K562 (cell line): ENCODE measurements at regions not wholly inside any gene's neighbourhood (a gene's known extent, or its start where the extent isn't known, plus 50 kb on each side); places are given as distances from the start of the nearest gene placed in this dataset.

Experiments used
- ATAC-seq: fragments of 200-7000 bp; cut with Tn5 transposase; 3 replicates; pipeline ENCODE4 v1.9.1; 2020; ENCODE audit warnings: moderate library complexity
- BruUV-seq: library from RNA; stranded (reverse); fragments of 400-500 nt; replicated peaks from 2 replicates; lab custom pipeline; 2021; lab: Mats Ljungman, UMichigan
- CTCF ChIA-PET: fragments of 300-600 bp; formaldehyde crosslinking; extraction: SDS; loops from one replicate; lab custom pipeline; 2021; ENCODE audit warnings: low intra/inter-chr PET ratio; lab: Yijun Ruan, JAX
- POLR2A ChIA-PET: fragments of 300-600, 350-650 bp; sonication (Branson Sonifier 250); formaldehyde crosslinking; extraction: SDS; loops from one replicate; lab custom pipeline; 2021; ENCODE audit warnings: antibody characterized with exemption, inconsistent platforms; lab: Yijun Ruan, JAX
- DNase-seq, 4 experiments: peaks; one replicate each; pipeline versions ENCODE4 v3.0.0 to v3.0.0-alpha.2; 2011 to 2018; ENCODE audit warnings: low spot score in 3 of 4, mixed read lengths in 3 of 4; ENCODE audit errors: extremely low read depth in 1 of 4
- FAIRE-seq: peaks from 2 replicates; lab custom pipeline; 2011; peaks lifted over from hg19 to GRCh38; lab: Jason Lieb, UNC
- H2AFZ ChIP-seq: 2 replicates; pipeline ENCODE4 v1.6.0; 2011; ENCODE audit warnings: low read depth, low read length, control low read depth, inconsistent platforms
- H3K27ac ChIP-seq: fragments of 200-600 bp; 3 replicates; pipeline ENCODE4 v1.8.0; 2011; ENCODE audit warnings: low read depth, mild to moderate bottlenecking, control low read depth, inconsistent platforms, low read length, moderate library complexity, mixed read lengths; ENCODE audit errors: extremely low read depth
- H3K27me3 ChIP-seq, 2 experiments: fragments of 300-600 bp in 1 of 2; 2 replicates in 1 of 2; 3 replicates in 1 of 2; pipeline versions ENCODE4 v1.6.0 to v1.8.0; 2011; ENCODE audit warnings: inconsistent platforms in 2 of 2, low read length in 2 of 2, mild to moderate bottlenecking in 1 of 2, mixed read lengths in 1 of 2, moderate library complexity in 1 of 2; ENCODE audit not compliant: control insufficient read depth in 2 of 2, insufficient read depth in 2 of 2
- H3K36me3 ChIP-seq: fragments of 300-600 bp; 3 replicates; pipeline ENCODE4 v1.8.0; 2011; ENCODE audit warnings: mild to moderate bottlenecking, low read length, inconsistent platforms; ENCODE audit not compliant: control insufficient read depth, insufficient read depth
- H3K4me1 ChIP-seq, 2 experiments: fragments of 200-600 bp in 1 of 2; replicated peaks in 1 of 2; 2 replicates in 1 of 2; 3 replicates in 1 of 2; pipeline versions ENCODE4 v1.5.1 to v1.8.0; 2011; ENCODE audit warnings: inconsistent platforms in 2 of 2, low read length in 2 of 2, mild to moderate bottlenecking in 1 of 2, mixed read lengths in 1 of 2, moderate library complexity in 1 of 2; ENCODE audit not compliant: control insufficient read depth in 2 of 2, insufficient read depth in 2 of 2
- H3K4me2 ChIP-seq: 2 replicates; pipeline ENCODE4 v1.6.1; 2011; ENCODE audit warnings: low read length, control low read depth, inconsistent platforms, mixed read lengths; ENCODE audit not compliant: insufficient read depth
- H3K4me3 ChIP-seq: fragments of 200-600 bp; sonication (generic), shearing (Covaris generic); 2 replicates; pipeline ENCODE4 v1.5.1; 2016; ENCODE audit warnings: control low read depth, inconsistent platforms
- H3K79me2 ChIP-seq: fragments of 200-600 bp; 3 replicates; pipeline ENCODE4 v1.8.0; 2011; ENCODE audit warnings: low read length, inconsistent platforms; ENCODE audit not compliant: control insufficient read depth, insufficient read depth
- H3K9ac ChIP-seq, 2 experiments: 2 replicates each; pipeline versions ENCODE4 v1.6.0 to v1.6.1; 2011; ENCODE audit warnings: low read depth in 2 of 2, low read length in 2 of 2, control low read depth in 1 of 2, inconsistent platforms in 1 of 2, mild to moderate bottlenecking in 1 of 2, mixed read lengths in 1 of 2; ENCODE audit not compliant: insufficient read depth in 1 of 2
- H3K9me1 ChIP-seq: one replicate; pipeline ENCODE4 v1.6.0; 2011; ENCODE audit warnings: inconsistent platforms, mild to moderate bottlenecking, low read length, moderate library complexity; ENCODE audit not compliant: control insufficient read depth, insufficient read depth
- H3K9me3 ChIP-seq: replicated peaks from 2 replicates; pipeline ENCODE4 v1.5.1; 2011; ENCODE audit warnings: low read depth, low read length, inconsistent platforms; ENCODE audit not compliant: control insufficient read depth, insufficient read depth
- H4K20me1 ChIP-seq: replicated peaks from 2 replicates; pipeline ENCODE4 v1.6.1; 2011; ENCODE audit warnings: low read length, inconsistent platforms, mixed read lengths; ENCODE audit not compliant: control insufficient read depth, insufficient read depth
- CHD2 ChIP-seq: IDR thresholded peaks from 2 replicates; pipeline ENCODE4 v1.6.1; 2011; ENCODE audit warnings: low read depth, low read length
- ERF ChIP-seq: fragments of 450-650 bp; formaldehyde crosslinking; IDR thresholded peaks from 2 replicates; pipeline ENCODE4 v1.4.0; 2020; ENCODE audit warnings: mild to moderate bottlenecking, mixed read lengths
- ETS1 ChIP-seq: conservative IDR thresholded peaks from 2 replicates; pipeline ENCODE4 v1.6.1; 2011; ENCODE audit warnings: low read depth, mild to moderate bottlenecking, low read length; ENCODE audit not compliant: control insufficient read depth
- HNRNPK ChIP-seq: fragments of 200-400 bp; formaldehyde crosslinking; IDR thresholded peaks from one replicate; pipeline ENCODE4 v1.6.1; 2018; ENCODE audit warnings: mild to moderate bottlenecking, low read depth, low read length; ENCODE audit not compliant: poor library complexity, severe bottlenecking
- MXI1 ChIP-seq: IDR thresholded peaks from 2 replicates; pipeline ENCODE4 v1.6.1; 2011; ENCODE audit warnings: low read depth, mild to moderate bottlenecking, improper control_type of control experiment, low read length
- ZBTB2 ChIP-seq: fragments of 450-650 bp; IDR thresholded peaks from 2 replicates; pipeline ENCODE4 v1.6.1; 2016; ENCODE audit warnings: antibody characterized with exemption
- ZFP1 ChIP-seq: fragments of 450-650 bp; formaldehyde crosslinking; IDR thresholded peaks from 2 replicates; pipeline ENCODE4 v1.4.0; 2020; ENCODE audit warnings: mild to moderate bottlenecking, mixed read lengths
- ZFP91 ChIP-seq: sonication (generic); formaldehyde crosslinking; IDR thresholded peaks from 2 replicates; pipeline ENCODE4 v1.8.0; 2022; ENCODE audit warnings: mild to moderate bottlenecking, missing genetic modification reagents
- ZSCAN32 ChIP-seq: fragments of 450-650 bp; formaldehyde crosslinking; IDR thresholded peaks from 2 replicates; pipeline ENCODE4 v1.4.0; 2020; ENCODE audit warnings: mild to moderate bottlenecking, moderate library complexity
- WGBS: fragments of 100-300 bp; shearing (Covaris generic); methylation state at CpG from one replicate; pipeline ENCODE4 v1.1.6; 2016; ENCODE audit warnings: low coverage, mixed read lengths; ENCODE audit not compliant: insufficient coverage; ENCODE audit errors: missing lambda C conversion rate; 5-methylcytosine and 5-hydroxymethylcytosine counted together
- in situ Hi-C: fragments of 300-500 bp; cut with MboI; formaldehyde crosslinking; loops from 4 replicates; pipeline ENCODE4 v1.15.0; 2018; ENCODE audit warnings: inconsistent platforms, mixed read lengths
- intact Hi-C: fragments of 100-400 bp; cut with micrococcal nuclease; formaldehyde crosslinking; loops from 2 replicates; pipeline ENCODE4 v1.14.2; 2022
- TF ChIP-seq, protein P1 (sequence below): fragments of 450-650 bp; IDR thresholded peaks from 2 replicates; pipeline ENCODE4 v1.6.1; 2017; ENCODE audit warnings: antibody characterized with exemption
- TF ChIP-seq, protein P2 (sequence below), 2 experiments: IDR thresholded peaks; 2 replicates each; pipeline ENCODE4 v1.6.1; 2011; ENCODE audit warnings: borderline replicate concordance in 1 of 2, control low read depth in 1 of 2, low read depth in 1 of 2, low read length in 1 of 2, mild to moderate bottlenecking in 1 of 2, mixed read lengths in 1 of 2, moderate library complexity in 1 of 2; ENCODE audit not compliant: insufficient read depth in 1 of 2, insufficient read length in 1 of 2, poor library complexity in 1 of 2, severe bottlenecking in 1 of 2; ENCODE audit errors: extremely low read depth in 1 of 2
- TF ChIP-seq, protein P3 (sequence below): fragments of 250-450 bp; sonication (Bioruptor Pico); IDR thresholded peaks from 2 replicates; pipeline ENCODE4 v1.4.0; 2020

DNA sequence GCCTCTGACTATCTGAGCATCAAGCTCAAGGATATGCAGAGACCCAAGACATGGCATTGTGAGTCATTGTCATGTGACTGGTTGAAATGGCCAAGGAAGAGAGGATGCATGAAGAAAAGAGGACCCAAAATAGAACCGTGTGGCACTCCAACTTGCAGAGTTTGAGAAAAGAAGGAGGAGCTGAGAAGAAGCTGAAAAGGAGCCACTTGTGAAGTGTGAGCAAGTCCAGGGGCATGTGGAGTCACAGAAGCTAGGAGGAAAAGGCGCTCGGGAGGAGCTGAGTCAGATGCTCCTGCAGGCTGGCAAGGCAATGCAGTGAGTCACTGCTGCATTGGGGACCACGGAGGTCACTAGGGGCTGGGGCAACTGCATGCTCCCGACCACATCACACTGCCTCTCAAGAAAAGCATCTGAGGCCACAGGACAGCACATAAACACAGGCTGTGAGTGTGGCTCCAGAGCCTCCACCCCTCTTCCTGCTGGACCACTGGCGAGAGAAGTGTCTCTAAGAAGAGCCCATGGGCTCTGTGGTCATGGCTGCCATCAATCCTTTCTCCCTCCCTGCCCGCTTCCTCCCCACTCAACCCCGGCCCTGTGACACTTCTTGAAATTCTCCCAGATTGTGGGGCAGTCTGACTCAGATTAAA, 197.6 kb downstream of the DRD1 start:
- Histone ChIP-seq H3K36me3 (no peaks in the 10 kb centered on the region), H3K27me3 (no peaks in the 10 kb centered on the region), H3K9me1 (no peaks in the 10 kb centered on the region), H3K4me1 (no peaks in the 10 kb centered on the region), H3K4me2 (no peak overlapping the region), H3K9me3 (no peaks in the 10 kb centered on the region), H4K20me1 (peaks cover 5% of the 10 kb centered on the region; the same call in 1 of the 2 replicates), H3K9ac (no peak overlapping the region), H3K4me3 (no peak overlapping the region), H3K27ac (no peak overlapping the region), H3K79me2 (no peaks in the 10 kb centered on the region), H2AFZ (no peak overlapping the region)
- intact Hi-C loops, result no loop called here
- ATAC-seq, result no peak
- no TSS peak for BruUV-seq
- in situ Hi-C loops, result no loop called here
- 2% methylated on average over 8 of the region's 8 CpGs for WGBS
- CTCF ChIA-PET, result no interaction called here
- no peak for FAIRE-seq
- peak in 1 of 4 experiments; percentile 3 for DNase-seq
- POLR2A ChIA-PET, result interaction anchor here (0.5 kb wide), 1 partner anchor 111 kb away, joined by 3 read pairs; no protein-coding TSS in a partner anchor
- no peak for TF ChIP-seq ZFP91 (CRISPR knock-in tag)
- no peak for TF ChIP-seq ZFP1 (CRISPR knock-in tag)
- TF ChIP-seq, protein P1, sequence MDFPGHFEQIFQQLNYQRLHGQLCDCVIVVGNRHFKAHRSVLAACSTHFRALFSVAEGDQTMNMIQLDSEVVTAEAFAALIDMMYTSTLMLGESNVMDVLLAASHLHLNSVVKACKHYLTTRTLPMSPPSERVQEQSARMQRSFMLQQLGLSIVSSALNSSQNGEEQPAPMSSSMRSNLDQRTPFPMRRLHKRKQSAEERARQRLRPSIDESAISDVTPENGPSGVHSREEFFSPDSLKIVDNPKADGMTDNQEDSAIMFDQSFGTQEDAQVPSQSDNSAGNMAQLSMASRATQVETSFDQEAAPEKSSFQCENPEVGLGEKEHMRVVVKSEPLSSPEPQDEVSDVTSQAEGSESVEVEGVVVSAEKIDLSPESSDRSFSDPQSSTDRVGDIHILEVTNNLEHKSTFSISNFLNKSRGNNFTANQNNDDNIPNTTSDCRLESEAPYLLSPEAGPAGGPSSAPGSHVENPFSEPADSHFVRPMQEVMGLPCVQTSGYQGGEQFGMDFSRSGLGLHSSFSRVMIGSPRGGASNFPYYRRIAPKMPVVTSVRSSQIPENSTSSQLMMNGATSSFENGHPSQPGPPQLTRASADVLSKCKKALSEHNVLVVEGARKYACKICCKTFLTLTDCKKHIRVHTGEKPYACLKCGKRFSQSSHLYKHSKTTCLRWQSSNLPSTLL, result no peak
- no peak for TF ChIP-seq HNRNPK
- TF ChIP-seq, protein P2, sequence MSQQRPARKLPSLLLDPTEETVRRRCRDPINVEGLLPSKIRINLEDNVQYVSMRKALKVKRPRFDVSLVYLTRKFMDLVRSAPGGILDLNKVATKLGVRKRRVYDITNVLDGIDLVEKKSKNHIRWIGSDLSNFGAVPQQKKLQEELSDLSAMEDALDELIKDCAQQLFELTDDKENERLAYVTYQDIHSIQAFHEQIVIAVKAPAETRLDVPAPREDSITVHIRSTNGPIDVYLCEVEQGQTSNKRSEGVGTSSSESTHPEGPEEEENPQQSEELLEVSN (IDR thresholded peaks at IDR 0.05; ENCODE audit: borderline replicate concordance in 1 of 2, extremely low read depth in 1 of 2, insufficient read depth in 1 of 2, insufficient read length in 1 of 2, low read depth in 1 of 2, low read length in 1 of 2, poor library complexity in 1 of 2, severe bottlenecking in 1 of 2), result no peak
- no peak for TF ChIP-seq ETS1
- TF ChIP-seq, protein P3, sequence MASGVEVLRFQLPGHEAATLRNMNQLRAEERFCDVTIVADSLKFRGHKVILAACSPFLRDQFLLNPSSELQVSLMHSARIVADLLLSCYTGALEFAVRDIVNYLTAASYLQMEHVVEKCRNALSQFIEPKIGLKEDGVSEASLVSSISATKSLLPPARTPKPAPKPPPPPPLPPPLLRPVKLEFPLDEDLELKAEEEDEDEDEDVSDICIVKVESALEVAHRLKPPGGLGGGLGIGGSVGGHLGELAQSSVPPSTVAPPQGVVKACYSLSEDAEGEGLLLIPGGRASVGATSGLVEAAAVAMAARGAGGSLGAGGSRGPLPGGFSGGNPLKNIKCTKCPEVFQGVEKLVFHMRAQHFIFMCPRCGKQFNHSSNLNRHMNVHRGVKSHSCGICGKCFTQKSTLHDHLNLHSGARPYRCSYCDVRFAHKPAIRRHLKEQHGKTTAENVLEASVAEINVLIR, result no peak
- TF ChIP-seq ZSCAN32 (CRISPR knock-in tag), result no peak
- no peak for TF ChIP-seq ZBTB2
- no peak for TF ChIP-seq CHD2
- TF ChIP-seq MXI1, result no peak
- no peak for TF ChIP-seq ERF (CRISPR knock-in tag)
